ENCODE measurements at regions not wholly inside any gene's neighbourhood (a gene's known extent, or its start where the extent isn't known, plus 50 kb on each side); places are given as distances from the start of the nearest gene placed in this dataset.

DNA sequence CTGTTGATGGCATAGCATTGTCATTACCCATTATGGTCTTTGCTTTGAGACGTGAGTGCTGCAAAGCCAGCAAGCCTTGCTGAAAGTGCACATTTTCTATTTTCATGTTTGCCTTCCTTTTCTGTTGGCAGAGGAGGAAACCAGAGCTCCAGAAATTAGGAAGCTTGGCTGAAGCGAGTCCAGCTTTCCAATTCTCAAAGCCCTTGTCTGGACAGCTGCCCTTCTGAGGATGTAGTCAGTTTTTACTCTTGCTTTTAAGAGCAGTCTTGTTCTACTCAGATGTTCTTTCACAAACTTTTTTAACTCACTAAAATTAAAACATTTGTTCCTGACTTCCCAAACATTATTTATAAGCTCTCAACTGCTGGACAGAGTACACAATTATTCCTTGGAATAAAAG is 93.8 kb downstream of the ICOS start (continued):
- TF ChIP-seq EZH2 (IDR thresholded peaks at IDR 0.05; ENCODE audit: low read depth, unreplicated experiment) (no peak), ZNF331 (CRISPR knock-in tag; IDR thresholded peaks at IDR 0.05; ENCODE audit: low read depth) (no peak), NANOG (IDR thresholded peaks at IDR 0.05; ENCODE audit: borderline replicate concordance) (no peak), POLR2AphosphoS5 (IDR thresholded peaks at IDR 0.05; ENCODE audit: low read depth) (no peak)

DNA sequence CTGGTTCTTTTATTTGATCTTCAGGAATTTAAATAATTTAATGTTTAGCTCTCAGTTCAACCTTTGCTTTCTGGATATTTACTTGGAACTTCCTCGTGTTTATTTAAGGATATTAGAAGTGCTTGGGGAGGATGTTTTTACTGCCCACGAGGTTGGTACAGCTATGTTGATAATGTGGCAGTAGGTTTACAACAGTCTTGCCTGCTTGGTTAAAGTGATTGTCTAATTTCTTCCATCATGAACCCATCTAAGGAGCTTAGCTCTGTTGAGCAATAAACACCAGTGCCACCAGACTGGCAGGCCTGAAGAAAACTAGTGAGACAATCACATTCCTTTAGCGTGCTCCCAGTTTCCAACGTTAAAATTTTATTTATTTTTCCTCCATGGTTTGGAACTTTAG is 94.5 kb downstream of the ICOS start:
- no peak for TF ChIP-seq NANOG (IDR thresholded peaks at IDR 0.05; ENCODE audit: borderline replicate concordance)
- TF ChIP-seq, protein P1, sequence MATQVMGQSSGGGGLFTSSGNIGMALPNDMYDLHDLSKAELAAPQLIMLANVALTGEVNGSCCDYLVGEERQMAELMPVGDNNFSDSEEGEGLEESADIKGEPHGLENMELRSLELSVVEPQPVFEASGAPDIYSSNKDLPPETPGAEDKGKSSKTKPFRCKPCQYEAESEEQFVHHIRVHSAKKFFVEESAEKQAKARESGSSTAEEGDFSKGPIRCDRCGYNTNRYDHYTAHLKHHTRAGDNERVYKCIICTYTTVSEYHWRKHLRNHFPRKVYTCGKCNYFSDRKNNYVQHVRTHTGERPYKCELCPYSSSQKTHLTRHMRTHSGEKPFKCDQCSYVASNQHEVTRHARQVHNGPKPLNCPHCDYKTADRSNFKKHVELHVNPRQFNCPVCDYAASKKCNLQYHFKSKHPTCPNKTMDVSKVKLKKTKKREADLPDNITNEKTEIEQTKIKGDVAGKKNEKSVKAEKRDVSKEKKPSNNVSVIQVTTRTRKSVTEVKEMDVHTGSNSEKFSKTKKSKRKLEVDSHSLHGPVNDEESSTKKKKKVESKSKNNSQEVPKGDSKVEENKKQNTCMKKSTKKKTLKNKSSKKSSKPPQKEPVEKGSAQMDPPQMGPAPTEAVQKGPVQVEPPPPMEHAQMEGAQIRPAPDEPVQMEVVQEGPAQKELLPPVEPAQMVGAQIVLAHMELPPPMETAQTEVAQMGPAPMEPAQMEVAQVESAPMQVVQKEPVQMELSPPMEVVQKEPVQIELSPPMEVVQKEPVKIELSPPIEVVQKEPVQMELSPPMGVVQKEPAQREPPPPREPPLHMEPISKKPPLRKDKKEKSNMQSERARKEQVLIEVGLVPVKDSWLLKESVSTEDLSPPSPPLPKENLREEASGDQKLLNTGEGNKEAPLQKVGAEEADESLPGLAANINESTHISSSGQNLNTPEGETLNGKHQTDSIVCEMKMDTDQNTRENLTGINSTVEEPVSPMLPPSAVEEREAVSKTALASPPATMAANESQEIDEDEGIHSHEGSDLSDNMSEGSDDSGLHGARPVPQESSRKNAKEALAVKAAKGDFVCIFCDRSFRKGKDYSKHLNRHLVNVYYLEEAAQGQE (IDR thresholded peaks at IDR 0.05; ENCODE audit: unreplicated experiment), result no peak
- no peak for TF ChIP-seq CREB1 (CRISPR knock-in tag; IDR thresholded peaks at IDR 0.05; ENCODE audit: low read depth)
- no peak for TF ChIP-seq EZH2 (IDR thresholded peaks at IDR 0.05; ENCODE audit: low read depth, unreplicated experiment)
- TF ChIP-seq, protein P2, sequence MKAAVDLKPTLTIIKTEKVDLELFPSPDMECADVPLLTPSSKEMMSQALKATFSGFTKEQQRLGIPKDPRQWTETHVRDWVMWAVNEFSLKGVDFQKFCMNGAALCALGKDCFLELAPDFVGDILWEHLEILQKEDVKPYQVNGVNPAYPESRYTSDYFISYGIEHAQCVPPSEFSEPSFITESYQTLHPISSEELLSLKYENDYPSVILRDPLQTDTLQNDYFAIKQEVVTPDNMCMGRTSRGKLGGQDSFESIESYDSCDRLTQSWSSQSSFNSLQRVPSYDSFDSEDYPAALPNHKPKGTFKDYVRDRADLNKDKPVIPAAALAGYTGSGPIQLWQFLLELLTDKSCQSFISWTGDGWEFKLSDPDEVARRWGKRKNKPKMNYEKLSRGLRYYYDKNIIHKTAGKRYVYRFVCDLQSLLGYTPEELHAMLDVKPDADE (IDR thresholded peaks at IDR 0.05), result no peak
- no peak for DNase-seq (ENCODE audit: low spot score)
- Mint-ChIP-seq H3K27ac (no peak overlapping the region), H3K36me3 (ENCODE audit: low read depth) (no peaks in the 10 kb centered on the region), H3K9me3 (no peaks in the 10 kb centered on the region), H3K4me1 (no peaks in the 10 kb centered on the region), H3K4me3 (no peak overlapping the region), H3K27me3 (ENCODE audit: insufficient read depth, low read depth, poor library complexity) (no peaks in the 10 kb centered on the region)
- H3K4me3 ChIP-seq, result no peak overlapping the region
- H3F3A ChIP-seq (replicated peaks; ENCODE audit: low read depth), result no peaks in the 10 kb centered on the region
- H3K9me2 ChIP-seq (ENCODE audit: insufficient read depth), result peaks cover 16% of the 10 kb centered on the region
- no peaks in the 10 kb centered on the region for H4K20me1 ChIP-seq (replicated peaks; ENCODE audit: insufficient read depth)
- peak overlapping the region; percentile 35; the same call in 1 of the 2 replicates for H2AFZ ChIP-seq
- no peaks in the 10 kb centered on the region for H3K79me2 ChIP-seq (replicated peaks; ENCODE audit: insufficient read depth)
- no peaks in the 10 kb centered on the region for H3K36me3 ChIP-seq (ENCODE audit: insufficient read depth)
- no peak overlapping the region for H3K4me2 ChIP-seq
- H3K27me3 ChIP-seq (ENCODE audit: insufficient read depth), result no peaks in the 10 kb centered on the region
- no peaks in the 10 kb centered on the region for H3K4me1 ChIP-seq (ENCODE audit: insufficient read depth)
- ATAC-seq, result no peak
- H3K27ac ChIP-seq (ENCODE audit: low read depth), result no peak overlapping the region

DNA sequence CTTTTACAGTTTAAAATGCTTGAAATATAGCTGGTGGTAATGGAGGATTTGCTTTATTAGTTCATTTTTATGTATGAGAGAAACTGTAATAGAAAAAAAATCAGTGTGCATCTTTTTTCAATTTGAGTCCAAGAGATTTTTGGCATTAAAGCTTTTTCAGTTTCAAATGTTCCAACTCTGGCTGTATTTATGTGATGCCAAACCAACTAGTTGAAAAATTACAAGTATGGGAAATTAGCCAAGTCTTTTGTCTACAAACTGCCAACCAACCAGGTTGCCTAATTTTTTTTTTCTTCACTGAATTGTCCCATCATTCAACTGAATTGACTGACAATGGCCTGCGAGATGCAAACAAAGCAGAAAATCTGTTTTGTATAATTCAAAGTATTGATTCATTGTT is 95.7 kb downstream of the ICOS start:
- Histone ChIP-seq H3K4me1 (ENCODE audit: insufficient read depth) (no peaks in the 10 kb centered on the region), H3K4me2 (no peak overlapping the region), H3F3A (replicated peaks; ENCODE audit: low read depth) (no peaks in the 10 kb centered on the region), H2AFZ (no peak overlapping the region), H4K20me1 (replicated peaks; ENCODE audit: insufficient read depth) (no peaks in the 10 kb centered on the region), H3K36me3 (ENCODE audit: insufficient read depth) (no peaks in the 10 kb centered on the region), H3K27me3 (ENCODE audit: insufficient read depth) (no peaks in the 10 kb centered on the region), H3K4me3 (no peak overlapping the region), H3K9me2 (ENCODE audit: insufficient read depth) (peaks cover 8% of the 10 kb centered on the region; the same call in 1 of the 2 replicates), H3K27ac (ENCODE audit: low read depth) (no peak overlapping the region), H3K79me2 (replicated peaks; ENCODE audit: insufficient read depth) (no peaks in the 10 kb centered on the region)
- no peak for DNase-seq (ENCODE audit: low spot score)
- H3K27ac Mint-ChIP-seq, result no peak overlapping the region
- ATAC-seq, result no peak
- no peaks in the 10 kb centered on the region for H3K9me3 Mint-ChIP-seq
- H3K36me3 Mint-ChIP-seq (ENCODE audit: low read depth), result no peaks in the 10 kb centered on the region
- H3K4me3 Mint-ChIP-seq, result no peak overlapping the region
- no peaks in the 10 kb centered on the region for H3K4me1 Mint-ChIP-seq
- H3K27me3 Mint-ChIP-seq (ENCODE audit: insufficient read depth, low read depth, poor library complexity), result no peaks in the 10 kb centered on the region
- no peak for TF ChIP-seq ZNF331 (CRISPR knock-in tag; IDR thresholded peaks at IDR 0.05; ENCODE audit: low read depth)
- TF ChIP-seq EZH2phosphoT487 (IDR thresholded peaks at IDR 0.05; ENCODE audit: unreplicated experiment), result no peak
- no peak for TF ChIP-seq JUNB (IDR thresholded peaks at IDR 0.05; ENCODE audit: unreplicated experiment)
- TF ChIP-seq ZNF114 (CRISPR knock-in tag; IDR thresholded peaks at IDR 0.05), result no peak
- TF ChIP-seq, protein P1 (IDR thresholded peaks at IDR 0.05; ENCODE audit: unreplicated experiment), result no peak

Data from GM23338 (cell line).